Keratinocyte (primary cell): ENCODE measurements at regions not wholly inside any gene's neighbourhood (a gene's known extent, or its start where the extent isn't known, plus 50 kb on each side); places are given as distances from the start of the nearest gene placed in this dataset.

Experiments used
- EZH2 ChIP-seq: IDR thresholded peaks from one replicate; pipeline ENCODE4 v1.6.1; 2012; ENCODE audit warnings: inconsistent platforms, mild to moderate bottlenecking, low read length, moderate library complexity
- TF ChIP-seq, protein P1 (sequence below), 3 experiments: IDR thresholded peaks in 1 of 3; conservative IDR thresholded peaks in 1 of 3; optimal IDR thresholded peaks in 1 of 3; 2 replicates in 2 of 3; 3 replicates in 1 of 3; pipeline versions ENCODE3 to v1.5.1; 2011; ENCODE audit warnings: low read length in 3 of 3, mild to moderate bottlenecking in 3 of 3, moderate library complexity in 2 of 3, control low read depth in 1 of 3, inconsistent platforms in 1 of 3; ENCODE audit not compliant: insufficient read depth in 2 of 3; ENCODE audit errors: extremely low read depth in 1 of 3

DNA sequence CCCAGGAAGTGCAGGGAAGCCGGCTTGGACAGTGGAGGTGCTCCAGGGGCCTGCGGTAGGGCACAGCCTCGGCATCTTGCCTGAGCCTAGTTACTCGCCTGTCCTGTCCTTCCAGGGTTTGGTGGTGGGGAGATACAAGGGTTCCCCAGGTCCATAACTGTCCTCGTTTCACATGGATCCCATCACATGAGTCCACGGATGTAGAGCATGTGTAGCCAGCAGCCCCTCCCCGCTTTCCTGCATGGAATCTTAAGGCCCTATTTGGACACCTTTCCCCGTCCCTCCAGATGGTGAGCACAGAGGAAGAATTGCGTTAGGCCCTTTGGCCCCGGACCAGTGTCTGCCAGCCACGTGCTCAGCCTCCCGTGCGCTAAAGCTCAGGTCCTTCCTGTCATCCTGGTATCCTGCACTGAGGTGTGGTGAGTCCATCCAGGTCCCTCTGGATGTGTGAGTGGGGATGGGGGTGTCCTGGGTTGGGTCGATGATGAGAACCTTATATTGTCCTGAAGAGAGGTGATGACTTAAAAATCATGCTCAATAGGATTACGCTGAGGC lies 230.4 kb downstream of the SNRPN start:
- TF ChIP-seq, protein P1, sequence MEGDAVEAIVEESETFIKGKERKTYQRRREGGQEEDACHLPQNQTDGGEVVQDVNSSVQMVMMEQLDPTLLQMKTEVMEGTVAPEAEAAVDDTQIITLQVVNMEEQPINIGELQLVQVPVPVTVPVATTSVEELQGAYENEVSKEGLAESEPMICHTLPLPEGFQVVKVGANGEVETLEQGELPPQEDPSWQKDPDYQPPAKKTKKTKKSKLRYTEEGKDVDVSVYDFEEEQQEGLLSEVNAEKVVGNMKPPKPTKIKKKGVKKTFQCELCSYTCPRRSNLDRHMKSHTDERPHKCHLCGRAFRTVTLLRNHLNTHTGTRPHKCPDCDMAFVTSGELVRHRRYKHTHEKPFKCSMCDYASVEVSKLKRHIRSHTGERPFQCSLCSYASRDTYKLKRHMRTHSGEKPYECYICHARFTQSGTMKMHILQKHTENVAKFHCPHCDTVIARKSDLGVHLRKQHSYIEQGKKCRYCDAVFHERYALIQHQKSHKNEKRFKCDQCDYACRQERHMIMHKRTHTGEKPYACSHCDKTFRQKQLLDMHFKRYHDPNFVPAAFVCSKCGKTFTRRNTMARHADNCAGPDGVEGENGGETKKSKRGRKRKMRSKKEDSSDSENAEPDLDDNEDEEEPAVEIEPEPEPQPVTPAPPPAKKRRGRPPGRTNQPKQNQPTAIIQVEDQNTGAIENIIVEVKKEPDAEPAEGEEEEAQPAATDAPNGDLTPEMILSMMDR (optimal IDR thresholded peaks at IDR 0.05 in 1 of 3, IDR thresholded peaks at IDR 0.05 in 1 of 3, conservative IDR thresholded peaks at IDR 0.05 in 1 of 3; ENCODE audit: extremely low read depth in 1 of 3, insufficient read depth in 2 of 3, low read length in 3 of 3), result no peak
- TF ChIP-seq EZH2, result no peak
